ENCODE measurements at regions not wholly inside any gene's neighbourhood (a gene's known extent, or its start where the extent isn't known, plus 50 kb on each side); places are given as distances from the start of the nearest gene placed in this dataset.

DNA sequence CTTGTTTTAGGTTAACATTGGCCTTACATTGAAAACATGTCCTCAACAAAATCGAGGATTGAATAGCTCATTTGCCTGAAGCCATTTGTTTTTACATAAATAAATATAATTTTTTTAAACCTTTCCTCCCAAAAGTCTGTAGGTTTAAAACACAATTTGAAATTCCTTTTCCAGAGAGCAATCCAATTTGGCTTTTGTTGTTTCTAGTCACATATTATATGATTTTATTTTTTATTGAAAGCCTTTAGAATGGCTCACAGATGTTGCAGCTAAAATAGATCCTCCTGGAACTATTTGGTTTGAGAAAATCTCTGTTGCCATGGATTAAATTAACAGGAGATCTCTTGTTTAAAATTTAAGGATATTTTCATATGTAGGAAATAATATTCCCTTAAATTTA lies 512.6 kb downstream of the KLF5 start:
- Mint-ChIP-seq H3K4me3 (ENCODE audit: unreplicated experiment) (no peak overlapping the region), H3K9me3 (ENCODE audit: unreplicated experiment) (no peaks in the 10 kb centered on the region), H3K27ac (ENCODE audit: unreplicated experiment) (no peak overlapping the region), H3K27me3 (ENCODE audit: low read depth, unreplicated experiment) (no peaks in the 10 kb centered on the region), H3K4me1 (ENCODE audit: low read depth, unreplicated experiment) (no peaks in the 10 kb centered on the region), H3K36me3 (ENCODE audit: low read depth, unreplicated experiment) (no peaks in the 10 kb centered on the region)
- Histone ChIP-seq H3K27ac (ENCODE audit: low read depth, low read length) (no peak overlapping the region), H3K36me3 (ENCODE audit: insufficient read depth, low read length) (no peaks in the 10 kb centered on the region), H4K20me1 (ENCODE audit: insufficient read depth, low read length) (no peaks in the 10 kb centered on the region), H3K27me3 (ENCODE audit: insufficient read depth, low read length) (no peaks in the 10 kb centered on the region), H2AFZ (ENCODE audit: low read depth, low read length) (no peak overlapping the region), H3K4me2 (ENCODE audit: low read length) (no peak overlapping the region), H3K4me1 (ENCODE audit: insufficient read depth, low read length) (no peaks in the 10 kb centered on the region), H3K4me3 (ENCODE audit: insufficient read depth, low read depth, low read length) (no peak overlapping the region), H3K79me2 (ENCODE audit: insufficient read depth, low read length) (no peaks in the 10 kb centered on the region), H3K9ac (ENCODE audit: low read length) (no peak overlapping the region), H3K9me3 (ENCODE audit: insufficient read depth, low read depth, low read length) (no peaks in the 10 kb centered on the region)
- DNase-seq (ENCODE audit: low read depth) (no peak), FAIRE-seq (no peak)
- no peak for TF ChIP-seq EZH2 (IDR thresholded peaks at IDR 0.05; ENCODE audit: insufficient read depth, low read length)
- TF ChIP-seq CTCF (IDR thresholded peaks at IDR 0.05; ENCODE audit: insufficient read depth, low read depth, low read length) = no peak

- Histone ChIP-seq H3K9ac (ENCODE audit: low read length) (no peak overlapping the region), H3K27ac (ENCODE audit: low read depth, low read length) (no peak overlapping the region), H3K36me3 (ENCODE audit: insufficient read depth, low read length) (no peaks in the 10 kb centered on the region), H2AFZ (ENCODE audit: low read depth, low read length) (no peak overlapping the region), H3K4me3 (ENCODE audit: insufficient read depth, low read depth, low read length) (no peak overlapping the region), H3K9me3 (ENCODE audit: insufficient read depth, low read depth, low read length) (no peaks in the 10 kb centered on the region), H3K79me2 (ENCODE audit: insufficient read depth, low read length) (no peaks in the 10 kb centered on the region), H4K20me1 (ENCODE audit: insufficient read depth, low read length) (no peaks in the 10 kb centered on the region), H3K27me3 (ENCODE audit: insufficient read depth, low read length) (no peaks in the 10 kb centered on the region), H3K4me2 (ENCODE audit: low read length) (no peak overlapping the region), H3K4me1 (ENCODE audit: insufficient read depth, low read length) (no peaks in the 10 kb centered on the region)
- Mint-ChIP-seq H3K27me3 (ENCODE audit: low read depth, unreplicated experiment) (no peaks in the 10 kb centered on the region), H3K4me1 (ENCODE audit: low read depth, unreplicated experiment) (peaks cover 8% of the 10 kb centered on the region), H3K36me3 (ENCODE audit: low read depth, unreplicated experiment) (no peaks in the 10 kb centered on the region), H3K9me3 (ENCODE audit: unreplicated experiment) (peaks cover 2% of the 10 kb centered on the region), H3K27ac (ENCODE audit: unreplicated experiment) (no peak overlapping the region), H3K4me3 (ENCODE audit: unreplicated experiment) (no peak overlapping the region)
- TF ChIP-seq EZH2 (IDR thresholded peaks at IDR 0.05; ENCODE audit: insufficient read depth, low read length) = no peak
- no peak for TF ChIP-seq CTCF (IDR thresholded peaks at IDR 0.05; ENCODE audit: insufficient read depth, low read depth, low read length)
- FAIRE-seq (no peak), DNase-seq (ENCODE audit: low read depth) (peak; percentile 20)
Observed at GRCh38 chr13:73556902-73557301, 498.1 kb downstream of the KLF5 start.

DNA sequence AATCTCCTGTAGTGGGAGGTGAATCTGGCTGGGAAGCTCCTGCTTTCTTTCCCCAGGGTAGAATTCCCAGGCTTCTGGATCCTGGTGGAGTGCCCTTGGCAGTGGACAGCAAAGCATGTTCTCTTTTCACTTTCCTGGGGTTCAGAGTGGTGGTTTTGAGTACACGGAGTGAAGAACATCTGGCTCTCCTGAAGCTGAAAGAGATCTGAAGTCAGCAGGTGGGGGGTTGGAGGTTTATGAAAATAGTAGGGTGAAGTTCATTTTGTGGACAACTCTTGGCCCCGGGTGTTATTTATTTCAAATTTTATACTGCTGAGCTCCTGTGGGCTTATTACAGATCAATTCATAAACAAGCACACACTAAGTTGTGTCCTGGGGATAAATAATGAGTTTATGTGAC lies 497.3 kb downstream of the KLF5 start:
- DNase-seq (ENCODE audit: low read depth) = no peak
- TF ChIP-seq EZH2 (IDR thresholded peaks at IDR 0.05; ENCODE audit: insufficient read depth, low read length) = no peak
- H3K27ac Mint-ChIP-seq (ENCODE audit: unreplicated experiment) = peak overlapping the region; percentile 54

More for the DNA sequence above, 497.3 kb downstream of the KLF5 start:
- Histone ChIP-seq H3K27me3 (ENCODE audit: insufficient read depth, low read length) (no peaks in the 10 kb centered on the region), H4K20me1 (ENCODE audit: insufficient read depth, low read length) (no peaks in the 10 kb centered on the region), H3K36me3 (ENCODE audit: insufficient read depth, low read length) (no peaks in the 10 kb centered on the region), H3K9ac (ENCODE audit: low read length) (no peak overlapping the region), H2AFZ (ENCODE audit: low read depth, low read length) (no peak overlapping the region), H3K4me1 (ENCODE audit: insufficient read depth, low read length) (no peaks in the 10 kb centered on the region), H3K27ac (ENCODE audit: low read depth, low read length) (no peak overlapping the region), H3K4me2 (ENCODE audit: low read length) (no peak overlapping the region), H3K4me3 (ENCODE audit: insufficient read depth, low read depth, low read length) (no peak overlapping the region), H3K79me2 (ENCODE audit: insufficient read depth, low read length) (no peaks in the 10 kb centered on the region), H3K9me3 (ENCODE audit: insufficient read depth, low read depth, low read length) (no peaks in the 10 kb centered on the region)
- FAIRE-seq = no peak
- Mint-ChIP-seq H3K4me3 (ENCODE audit: unreplicated experiment) (no peak overlapping the region), H3K9me3 (ENCODE audit: unreplicated experiment) (peaks cover 2% of the 10 kb centered on the region), H3K36me3 (ENCODE audit: low read depth, unreplicated experiment) (no peaks in the 10 kb centered on the region), H3K4me1 (ENCODE audit: low read depth, unreplicated experiment) (peaks cover 8% of the 10 kb centered on the region), H3K27me3 (ENCODE audit: low read depth, unreplicated experiment) (no peaks in the 10 kb centered on the region)
